T-cell (primary cell): ENCODE measurements at regions not wholly inside any gene's neighbourhood (a gene's known extent, or its start where the extent isn't known, plus 50 kb on each side); places are given as distances from the start of the nearest gene placed in this dataset.

ENCODE experiments used
- ATAC-seq, 4 experiments: fragments of 200-7000 bp in 3 of 4; fragments of 150-1000 bp in 1 of 4; cut with Tn5 transposase; replicated peaks in 1 of 4; 1 replicate in 3 of 4; 2 replicates in 1 of 4; pipeline ENCODE4 v1.10.0; 2021; ENCODE audit warnings: moderate library complexity in 3 of 4, mild to moderate bottlenecking in 2 of 4, moderate number of reproducible peaks in 1 of 4
- CTCF ChIA-PET, 2 donors: fragments of 300-600 bp; sonication (Branson Sonifier 250); formaldehyde crosslinking; loops; one replicate each; lab custom pipeline; 2022; ENCODE audit warnings: antibody characterized with exemption in 2 of 2; lab: Charles Lee
- POLR2A ChIA-PET, 2 donors: fragments of 300-600 bp; sonication (Branson Sonifier 250); formaldehyde crosslinking; loops; one replicate each; lab custom pipeline; 2022; ENCODE audit warnings: antibody characterized with exemption in 2 of 2; lab: Charles Lee
- DNase-seq, 35 experiments: peaks; one replicate each; pipeline versions ENCODE4 v3.0.0 to v3.0.0-alpha.2; 2013 to 2023
- H3K27ac ChIP-seq: one replicate; pipeline ENCODE4 v1.5.1; 2013; ENCODE audit warnings: low read length
- H3K27me3 ChIP-seq, 2 experiments: replicated peaks in 1 of 2; 1 replicate in 1 of 2; 2 replicates in 1 of 2; pipeline versions ENCODE4 v1.6.1 to v1.7.0; 2013; ENCODE audit warnings: low read length in 1 of 2, mixed read lengths in 1 of 2; ENCODE audit not compliant: control insufficient read depth in 2 of 2, insufficient read depth in 2 of 2; ENCODE audit errors: extremely low read depth in 1 of 2
- H3K36me3 ChIP-seq, 2 donors: 1 replicate in 1 of 2; 2 replicates in 1 of 2; pipeline versions ENCODE4 v1.6.1 to v1.7.0; 2013; ENCODE audit warnings: low read length in 1 of 2; ENCODE audit not compliant: control insufficient read depth in 2 of 2, insufficient read depth in 1 of 2; ENCODE audit errors: extremely low read depth in 1 of 2
- H3K4me1 ChIP-seq, 2 experiments: 1 replicate in 1 of 2; 2 replicates in 1 of 2; pipeline versions ENCODE4 v1.6.1 to v1.7.0; 2013; ENCODE audit warnings: low read length in 2 of 2, mixed read lengths in 1 of 2; ENCODE audit not compliant: insufficient read depth in 2 of 2, control insufficient read depth in 1 of 2; ENCODE audit errors: extremely low read depth in 1 of 2
- H3K4me3 ChIP-seq, 2 donors: 1 replicate in 1 of 2; 2 replicates in 1 of 2; pipeline versions ENCODE4 v1.5.1 to v1.7.0; 2013; ENCODE audit warnings: mild to moderate bottlenecking in 2 of 2, low read length in 1 of 2, moderate library complexity in 1 of 2; ENCODE audit not compliant: control insufficient read depth in 1 of 2; ENCODE audit errors: extremely low read depth in 1 of 2
- H3K9me3 ChIP-seq: 2 replicates; pipeline ENCODE4 v1.7.0; 2013
- H3K27ac Mint-ChIP-seq, 2 donors: one replicate each; pipeline ENCODE4 v1.8.0; 2020 to 2021; ENCODE audit warnings: mild to moderate bottlenecking in 2 of 2, mixed read lengths in 2 of 2
- H3K27me3 Mint-ChIP-seq, 2 donors: one replicate each; pipeline ENCODE4 v1.8.0; 2021 to 2022; ENCODE audit warnings: mixed read lengths in 2 of 2
- H3K36me3 Mint-ChIP-seq: one replicate; pipeline ENCODE4 v1.8.0; 2021; ENCODE audit warnings: mixed read lengths
- H3K4me1 Mint-ChIP-seq, 3 donors: one replicate each; pipeline ENCODE4 v1.8.0; 2020 to 2022; ENCODE audit warnings: mixed read lengths in 3 of 3, mild to moderate bottlenecking in 1 of 3
- H3K4me3 Mint-ChIP-seq, 3 donors: one replicate each; pipeline ENCODE4 v1.8.0; 2020 to 2022; ENCODE audit warnings: mild to moderate bottlenecking in 3 of 3, mixed read lengths in 3 of 3, moderate library complexity in 3 of 3
- H3K9me3 Mint-ChIP-seq, 3 donors: one replicate each; pipeline ENCODE4 v1.8.0; 2020 to 2022; ENCODE audit warnings: mixed read lengths in 3 of 3
- WGBS: methylation state at CpG from one replicate; pipeline ENCODE4 v1.1.5; 2013; ENCODE audit warnings: missing lambda C conversion rate; ENCODE audit not compliant: insufficient coverage; 5-methylcytosine and 5-hydroxymethylcytosine counted together

DNA sequence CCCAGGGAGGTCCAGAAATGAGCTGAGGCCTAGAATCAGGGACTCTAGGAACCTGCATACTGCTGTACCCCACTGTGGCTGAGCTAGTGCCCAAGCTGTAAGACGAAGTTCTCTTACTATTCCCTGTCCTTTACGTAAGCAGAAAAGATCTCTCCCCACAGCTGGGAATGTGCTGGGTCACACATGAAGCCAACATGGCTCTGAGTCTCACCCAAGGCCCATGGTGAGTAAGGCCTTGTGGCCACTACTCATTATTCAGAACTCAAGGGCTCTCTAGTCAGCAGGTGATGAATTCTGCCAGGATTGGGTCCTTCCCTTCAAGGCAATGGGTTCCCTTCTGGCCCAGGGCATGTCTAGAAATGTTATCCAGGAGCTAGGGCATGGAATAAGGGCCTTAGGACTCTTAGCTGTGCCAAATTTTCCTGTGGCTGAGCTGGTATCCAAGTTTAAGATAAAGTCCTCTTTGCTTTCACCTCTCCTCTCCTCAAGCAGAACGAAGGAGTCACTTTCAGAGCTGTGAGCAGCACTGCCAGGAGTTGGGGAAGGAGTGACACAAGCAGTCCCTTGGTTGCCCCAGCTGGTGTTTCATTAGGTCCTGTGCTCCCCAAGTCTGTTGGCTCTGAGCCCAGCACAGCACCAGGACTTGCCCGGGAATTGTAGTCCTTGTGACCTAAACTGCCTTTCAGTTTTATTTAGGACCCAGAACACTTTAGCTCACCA is 707.6 kb downstream of the SLC4A3 start:
- no peaks in the 10 kb centered on the region for H3K36me3 ChIP-seq
- Mint-ChIP-seq H3K4me3 (no peak overlapping the region), H3K27ac (no peak overlapping the region), H3K36me3 (no peaks in the 10 kb centered on the region), H3K27me3 (no peaks in the 10 kb centered on the region), H3K4me1 (no peaks in the 10 kb centered on the region), H3K9me3 (peaks cover 0 to 17% (median 4%) of the 10 kb centered on the region in 3 donors)
- ChIA-PET POLR2A (no interaction called here), CTCF (no interaction called here)
- H3K27ac ChIP-seq, result no peak overlapping the region
- peaks cover 0 to 5% of the 10 kb centered on the region in 2 experiments for H3K27me3 ChIP-seq
- ATAC-seq (no peak), DNase-seq (no peak)
- no peaks in the 10 kb centered on the region for H3K4me1 ChIP-seq
- H3K9me3 ChIP-seq, result no peaks in the 10 kb centered on the region
- WGBS, result 84% methylated on average over 4 of the region's 4 CpGs
- H3K4me3 ChIP-seq, result no peak overlapping the region

DNA sequence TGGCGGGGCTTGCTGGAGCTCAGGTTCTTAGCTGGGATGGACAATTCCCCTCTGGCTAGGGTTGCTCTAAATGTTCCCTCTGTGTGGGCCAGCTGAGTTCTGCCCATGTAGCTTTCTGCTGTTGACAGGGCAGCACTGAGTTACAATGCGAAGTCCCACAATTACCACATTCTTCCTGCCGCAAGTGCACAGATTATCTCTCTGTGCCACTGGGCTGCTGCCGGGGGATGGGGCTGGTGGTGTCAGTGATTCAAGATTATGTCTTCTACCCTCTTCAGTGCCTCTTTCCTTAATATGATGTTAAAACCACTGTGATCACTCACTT is 708.1 kb downstream of the SLC4A3 start:
- Histone ChIP-seq H3K36me3 (no peaks in the 10 kb centered on the region), H3K4me1 (no peaks in the 10 kb centered on the region), H3K4me3 (no peak overlapping the region), H3K27ac (no peak overlapping the region), H3K9me3 (no peaks in the 10 kb centered on the region), H3K27me3 (peaks cover 0 to 5% of the 10 kb centered on the region in 2 experiments)
- no peak overlapping the region for H3K27ac Mint-ChIP-seq
- H3K36me3 Mint-ChIP-seq, result no peaks in the 10 kb centered on the region
- CTCF ChIA-PET, result no interaction called here
- peaks cover 0 to 3% of the 10 kb centered on the region in 2 donors for H3K27me3 Mint-ChIP-seq
- POLR2A ChIA-PET, result no interaction called here
- DNase-seq (no peak), ATAC-seq (no peak)
- H3K9me3 Mint-ChIP-seq, result peaks cover 0 to 16% (median 8%) of the 10 kb centered on the region in 3 donors
- no peak overlapping the region for H3K4me3 Mint-ChIP-seq
- WGBS, result no CpG with 5 or more reads among the region's 4 CpGs
- no peaks in the 10 kb centered on the region for H3K4me1 Mint-ChIP-seq

DNA sequence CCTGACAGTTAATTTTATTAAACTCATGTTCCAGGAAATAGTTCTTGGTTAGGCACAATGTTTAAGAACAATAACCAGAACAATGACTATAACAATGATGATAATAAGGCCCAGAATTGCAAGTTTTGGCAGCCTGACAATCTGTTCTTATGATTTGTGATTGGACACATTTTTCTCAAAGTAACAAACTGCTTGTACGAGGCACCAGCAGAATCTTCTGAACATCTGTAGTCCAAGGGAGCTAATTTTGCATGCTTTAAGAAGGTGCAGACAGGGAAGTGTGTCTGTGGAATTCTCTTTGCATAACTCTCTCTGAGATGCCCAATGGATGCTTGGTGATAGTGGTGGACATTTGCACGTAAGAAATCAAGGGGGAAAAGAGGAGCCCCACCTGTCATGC is 709.3 kb downstream of the SLC4A3 start:
- no peak overlapping the region for H3K27ac Mint-ChIP-seq
- Histone ChIP-seq H3K9me3 (no peaks in the 10 kb centered on the region), H3K27me3 (peaks cover 0 to 5% of the 10 kb centered on the region in 2 experiments), H3K4me1 (no peaks in the 10 kb centered on the region), H3K4me3 (no peak overlapping the region), H3K27ac (no peak overlapping the region), H3K36me3 (no peaks in the 10 kb centered on the region)
- H3K36me3 Mint-ChIP-seq, result no peaks in the 10 kb centered on the region
- WGBS, result 33% methylated on average over 1 of the region's 2 CpGs
- H3K4me1 Mint-ChIP-seq, result no peaks in the 10 kb centered on the region
- DNase-seq, result no peak
- H3K4me3 Mint-ChIP-seq, result no peak overlapping the region
- ChIA-PET POLR2A (no interaction called here), CTCF (no interaction called here)
- no peak for ATAC-seq
- H3K9me3 Mint-ChIP-seq, result peaks cover 0 to 10% (median 8%) of the 10 kb centered on the region in 3 donors
- peaks cover 0 to 3% of the 10 kb centered on the region in 2 donors for H3K27me3 Mint-ChIP-seq

DNA sequence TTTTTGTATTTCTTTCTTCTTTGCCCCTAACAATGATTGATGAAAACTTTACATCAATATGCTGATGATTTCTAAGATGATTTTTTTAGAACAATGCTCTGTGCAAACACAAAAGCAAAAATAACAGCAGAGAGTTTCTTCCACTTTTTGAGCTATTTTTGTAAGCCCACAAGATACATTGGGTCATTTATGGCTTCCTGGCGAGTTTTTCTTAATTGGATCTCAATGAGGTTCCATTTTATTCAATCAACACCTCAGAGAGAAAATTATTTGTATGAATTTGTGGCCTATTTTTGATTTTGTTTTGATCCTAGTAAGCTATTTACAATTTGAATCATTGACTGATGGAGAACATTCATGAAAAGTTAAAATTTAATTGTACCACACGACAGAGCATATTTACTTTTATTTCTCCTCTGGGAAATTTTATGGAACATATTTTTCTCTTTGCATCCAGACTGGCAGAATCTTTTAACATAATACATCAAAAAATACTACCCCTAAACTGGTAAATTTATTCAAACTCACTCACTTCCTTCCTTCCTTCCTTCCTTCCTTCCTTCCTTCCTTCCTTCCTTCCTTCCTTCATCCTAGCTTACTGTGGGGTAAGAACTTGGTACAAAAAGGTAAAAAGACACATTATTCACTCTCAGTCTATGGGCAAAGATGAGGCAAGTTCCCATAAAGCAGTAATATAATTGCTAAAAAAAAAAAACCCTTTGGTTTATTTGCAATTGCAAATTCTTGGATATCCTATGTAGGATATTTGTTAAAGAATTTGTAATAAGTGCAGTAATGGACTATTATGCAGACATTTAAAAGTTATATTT is 710.4 kb downstream of the SLC4A3 start:
- Mint-ChIP-seq H3K4me3 (no peak overlapping the region), H3K4me1 (no peaks in the 10 kb centered on the region), H3K9me3 (peaks cover 0 to 8% (median 6%) of the 10 kb centered on the region in 3 donors), H3K27ac (no peak overlapping the region), H3K27me3 (peaks cover 0 to 3% of the 10 kb centered on the region in 2 donors), H3K36me3 (no peaks in the 10 kb centered on the region)
- no peak for DNase-seq
- ATAC-seq, result no peak
- H3K27ac ChIP-seq, result no peak overlapping the region
- H3K36me3 ChIP-seq, result no peaks in the 10 kb centered on the region
- ChIA-PET POLR2A (no interaction called here), CTCF (no interaction called here)
- peaks cover 0 to 5% of the 10 kb centered on the region in 2 experiments for H3K27me3 ChIP-seq
- H3K4me3 ChIP-seq, result no peak overlapping the region
- WGBS, result 83% methylated on average over 1 of the region's 2 CpGs
- no peaks in the 10 kb centered on the region for H3K9me3 ChIP-seq
- H3K4me1 ChIP-seq, result no peaks in the 10 kb centered on the region

DNA sequence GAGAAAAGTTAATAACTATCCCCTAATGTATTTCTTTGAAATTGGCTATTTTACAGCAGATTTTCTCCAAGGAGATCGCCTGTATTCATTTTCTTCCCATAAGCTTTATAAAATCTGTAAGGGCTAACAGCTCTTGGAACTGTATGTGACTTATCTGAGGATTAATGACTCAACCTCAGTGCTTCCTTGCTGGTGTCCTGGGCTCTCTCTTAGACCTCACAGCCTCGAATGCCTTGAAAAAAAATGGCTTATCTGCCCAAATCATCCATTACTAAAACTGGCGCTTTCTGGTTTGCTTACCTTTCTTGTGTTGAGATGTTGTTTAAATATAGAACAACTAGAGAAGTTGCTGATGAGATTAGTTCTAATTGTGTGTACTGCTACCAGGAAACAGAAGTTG is 713.6 kb downstream of the SLC4A3 start:
- Mint-ChIP-seq H3K4me3 (no peak overlapping the region), H3K4me1 (no peaks in the 10 kb centered on the region), H3K27ac (no peak overlapping the region), H3K9me3 (peaks cover 0 to 4% (median 4%) of the 10 kb centered on the region in 3 donors), H3K36me3 (no peaks in the 10 kb centered on the region), H3K27me3 (peaks cover 0 to 3% of the 10 kb centered on the region in 2 donors)
- WGBS, result no CpG with 5 or more reads among the region's 3 CpGs
- Histone ChIP-seq H3K4me3 (no peak overlapping the region), H3K36me3 (no peaks in the 10 kb centered on the region), H3K4me1 (no peaks in the 10 kb centered on the region), H3K27me3 (no peaks in the 10 kb centered on the region), H3K27ac (no peak overlapping the region), H3K9me3 (no peaks in the 10 kb centered on the region)
- ChIA-PET POLR2A (no interaction called here), CTCF (no interaction called here)
- no peak for ATAC-seq
- no peak for DNase-seq

DNA sequence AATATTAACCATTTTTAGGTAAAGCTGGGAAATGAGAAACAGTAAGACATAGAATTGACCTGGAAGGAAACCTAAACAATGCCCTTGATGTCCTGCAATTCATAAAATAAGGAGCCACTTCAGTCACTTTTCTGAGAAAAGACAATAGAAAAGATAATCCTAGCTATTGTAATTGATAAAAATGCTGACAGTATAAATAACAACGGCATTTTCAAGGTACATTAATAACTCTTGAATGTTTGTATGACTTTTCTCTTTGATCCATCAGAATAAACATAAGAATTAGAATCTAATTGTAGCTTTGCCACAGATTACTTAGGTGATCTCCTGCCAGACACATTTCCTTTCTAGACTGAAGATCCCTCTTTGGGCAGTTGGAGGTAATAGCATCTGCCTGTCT is 719.5 kb downstream of the SLC4A3 start:
- H3K4me3 ChIP-seq, result no peak overlapping the region
- POLR2A ChIA-PET, result no interaction called here
- H3K9me3 Mint-ChIP-seq, result peaks cover 4 to 6% (median 4%) of the 10 kb centered on the region in 3 donors

More for the DNA sequence above, 719.5 kb downstream of the SLC4A3 start:
- Mint-ChIP-seq H3K4me3 (no peak overlapping the region), H3K4me1 (no peaks in the 10 kb centered on the region), H3K27me3 (no peaks in the 10 kb centered on the region), H3K27ac (no peak overlapping the region), H3K36me3 (no peaks in the 10 kb centered on the region)
- Histone ChIP-seq H3K4me1 (no peaks in the 10 kb centered on the region), H3K27me3 (no peaks in the 10 kb centered on the region), H3K36me3 (no peaks in the 10 kb centered on the region), H3K27ac (no peak overlapping the region), H3K9me3 (no peaks in the 10 kb centered on the region)
- WGBS, result no CpG with 5 or more reads among the region's 1 CpG
- ATAC-seq, result no peak
- CTCF ChIA-PET, result no interaction called here
- no peak for DNase-seq
